ENCODE measurements at regions not wholly inside any gene's neighbourhood (a gene's known extent, or its start where the extent isn't known, plus 50 kb on each side); places are given as distances from the start of the nearest gene placed in this dataset.
"Not testable (repeated sequence)": the region's sequence is repeated elsewhere in the genome, so short reads cannot be mapped to it uniquely, and the experiment has no call there.

GRCh38 chr5:125244531-125244930, 498.1 kb upstream of the ZNF608 start:
- DNase-seq (ENCODE audit: low read depth in 2 of 2), result no peak

- no peak for DNase-seq (ENCODE audit: low read depth in 2 of 2)
Measured at GRCh38 chr5:125245216-125245615, 498.8 kb upstream of the ZNF608 start.

GRCh38 chr5:125249400-125249799, 503.0 kb upstream of the ZNF608 start:
- DNase-seq (ENCODE audit: low read depth in 2 of 2), result no peak

- DNase-seq (ENCODE audit: low read depth in 2 of 2), result no peak
Measured at GRCh38 chr5:125251703-125252102, 505.3 kb upstream of the ZNF608 start.

- DNase-seq (ENCODE audit: low read depth in 2 of 2), result not testable (repeated sequence)
Measured at GRCh38 chr5:125253634-125254033, 507.2 kb upstream of the ZNF608 start.

GRCh38 chr5:125254267-125254666, 507.8 kb upstream of the ZNF608 start:
- no peak for DNase-seq (ENCODE audit: low read depth in 2 of 2)

GRCh38 chr5:125256296-125256695, 509.9 kb upstream of the ZNF608 start:
- DNase-seq (ENCODE audit: low read depth in 2 of 2), result no peak

- no peak for DNase-seq (ENCODE audit: low read depth in 2 of 2)
Measured at GRCh38 chr5:125257057-125257972, 510.9 kb upstream of the ZNF608 start.

- no peak for DNase-seq (ENCODE audit: low read depth in 2 of 2)
Measured at GRCh38 chr5:125257997-125258396, 511.6 kb upstream of the ZNF608 start.

- DNase-seq (ENCODE audit: low read depth in 2 of 2), result no peak
Measured at GRCh38 chr5:125258615-125259014, 512.2 kb upstream of the ZNF608 start.

GRCh38 chr5:125261505-125262250, 515.2 kb upstream of the ZNF608 start:
- DNase-seq (ENCODE audit: low read depth in 2 of 2), result no peak

- DNase-seq (ENCODE audit: low read depth in 2 of 2), result no peak
Measured at GRCh38 chr5:125262782-125263181, 516.3 kb upstream of the ZNF608 start.

GRCh38 chr5:125263356-125263755, 516.9 kb upstream of the ZNF608 start:
- no peak for DNase-seq (ENCODE audit: low read depth in 2 of 2)

GRCh38 chr5:125266106-125266505, 519.7 kb upstream of the ZNF608 start:
- DNase-seq (ENCODE audit: low read depth in 2 of 2), result no peak

- no peak for DNase-seq (ENCODE audit: low read depth in 2 of 2)
Measured at GRCh38 chr5:125267636-125268248, 521.3 kb upstream of the ZNF608 start.

- DNase-seq (ENCODE audit: low read depth in 2 of 2), result no peak
Measured at GRCh38 chr5:125269926-125270325, 523.5 kb upstream of the ZNF608 start.

GRCh38 chr5:125272357-125272756, 525.9 kb upstream of the ZNF608 start:
- no peak for DNase-seq (ENCODE audit: low read depth in 2 of 2)

GRCh38 chr5:125274211-125274610, 527.8 kb upstream of the ZNF608 start:
- DNase-seq (ENCODE audit: low read depth in 2 of 2), result no peak

- no peak for DNase-seq (ENCODE audit: low read depth in 2 of 2)
Measured at GRCh38 chr5:125274938-125275724, 528.7 kb upstream of the ZNF608 start.

- no peak for DNase-seq (ENCODE audit: low read depth in 2 of 2)
Measured at GRCh38 chr5:125275725-125276090, 529.3 kb upstream of the ZNF608 start.

- no peak for DNase-seq (ENCODE audit: low read depth in 2 of 2)
Measured at GRCh38 chr5:125276096-125276495, 529.7 kb upstream of the ZNF608 start.
